PC-3 (cell line): ENCODE measurements at regions not wholly inside any gene's neighbourhood (a gene's known extent, or its start where the extent isn't known, plus 50 kb on each side); places are given as distances from the start of the nearest gene placed in this dataset.

Experiments
- ATAC-seq: fragments of 200-7000 bp; cut with Tn5 transposase; 2 replicates; pipeline ENCODE4 v1.9.1; 2020; ENCODE audit warnings: mild to moderate bottlenecking, moderate library complexity
- BruUV-seq: library from RNA; stranded (reverse); fragments of 400-500 nt; replicated peaks from 2 replicates; lab custom pipeline; 2021; lab: Mats Ljungman, UMichigan
- CTCF ChIA-PET: fragments of 300-600 bp; sonication (Branson Sonifier 250); formaldehyde crosslinking; loops from one replicate; lab custom pipeline; 2022; ENCODE audit warnings: antibody characterized with exemption; lab: Charles Lee
- POLR2A ChIA-PET: fragments of 300-600 bp; sonication (Branson Sonifier 250); formaldehyde crosslinking; loops from one replicate; lab custom pipeline; 2022; ENCODE audit warnings: antibody characterized with exemption; ENCODE audit not compliant: unreplicated experiment; lab: Charles Lee
- DNase-seq: peaks from one replicate; pipeline ENCODE4 v3.0.0-alpha.2; 2015
- H2AFZ ChIP-seq: fragments of 300-600 bp; sonication (generic); 2 replicates; pipeline ENCODE4 v1.6.0; 2016; ENCODE audit warnings: antibody characterized with exemption, low read length
- H3F3A ChIP-seq: fragments of 300-600 bp; sonication (generic); one replicate; pipeline ENCODE4 v1.6.0; 2017; ENCODE audit warnings: antibody characterized with exemption, low read length, control low read depth, mild to moderate bottlenecking; ENCODE audit not compliant: unreplicated experiment
- H3K27ac ChIP-seq: fragments of 300-600 bp; sonication (generic); 2 replicates; pipeline ENCODE4 v1.5.1; 2016; ENCODE audit warnings: mild to moderate bottlenecking, low read length
- H3K27me3 ChIP-seq: fragments of 300-600 bp; sonication (generic); 2 replicates; pipeline ENCODE4 v1.6.1; 2016; ENCODE audit warnings: low read length, mixed read lengths
- H3K36me3 ChIP-seq: fragments of 300-600 bp; sonication (generic); 2 replicates; pipeline ENCODE4 v1.6.1; 2016; ENCODE audit warnings: low read depth, mixed run types, low read length, mixed read lengths
- H3K4me1 ChIP-seq: fragments of 300-600 bp; sonication (generic); 2 replicates; pipeline ENCODE4 v1.5.1; 2016; ENCODE audit warnings: low read length; ENCODE audit not compliant: insufficient read depth
- H3K4me2 ChIP-seq: fragments of 300-600 bp; sonication (generic); 2 replicates; pipeline ENCODE4 v1.6.0; 2016; ENCODE audit warnings: low read length
- H3K4me3 ChIP-seq: fragments of 300-600 bp; sonication (generic); 2 replicates; pipeline ENCODE4 v1.5.1; 2016; ENCODE audit warnings: mild to moderate bottlenecking, low read length, mixed read lengths
- H3K79me2 ChIP-seq: fragments of 300-600 bp; sonication (generic); 2 replicates; pipeline ENCODE4 v1.6.1; 2017; ENCODE audit warnings: low read length, mixed read lengths
- H3K9ac ChIP-seq: fragments of 300-600 bp; sonication (generic); 2 replicates; pipeline ENCODE4 v1.6.0; 2016; ENCODE audit warnings: mild to moderate bottlenecking, low read length
- H3K9me2 ChIP-seq: fragments of 300-600 bp; sonication (generic); replicated peaks from 2 replicates; pipeline ENCODE4 v1.6.1; 2016; ENCODE audit warnings: mixed run types, low read length, mixed read lengths
- H3K9me3 ChIP-seq: fragments of 300-600 bp; sonication (generic); 2 replicates; pipeline ENCODE4 v1.6.1; 2016; ENCODE audit warnings: low read length, mixed read lengths
- H4K20me1 ChIP-seq: fragments of 300-600 bp; sonication (generic); 2 replicates; pipeline ENCODE4 v1.6.1; 2016; ENCODE audit warnings: low read length, mixed read lengths
- EZH2 ChIP-seq: fragments of 300-600 bp; sonication (generic); IDR thresholded peaks from one replicate; pipeline ENCODE4 v1.6.1; 2017; ENCODE audit warnings: antibody characterized with exemption, mild to moderate bottlenecking, low read length; ENCODE audit not compliant: unreplicated experiment
- EZH2phosphoT487 ChIP-seq: fragments of 300-600 bp; sonication (generic); IDR thresholded peaks from 2 replicates; pipeline ENCODE4 v1.6.1; 2018; ENCODE audit warnings: mild to moderate bottlenecking, antibody characterized with exemption, low read length, borderline replicate concordance
- intact Hi-C: fragments of 100-400 bp; cut with micrococcal nuclease; formaldehyde crosslinking; loops from 2 replicates; pipeline ENCODE4 v1.9.0; 2023
- TF ChIP-seq, protein P1 (sequence below): fragments of 300-600 bp; sonication (generic); conservative IDR thresholded peaks from 2 replicates; pipeline ENCODE4 v1.5.1; 2017; ENCODE audit warnings: antibody characterized with exemption, low read depth, mild to moderate bottlenecking, low read length

DNA sequence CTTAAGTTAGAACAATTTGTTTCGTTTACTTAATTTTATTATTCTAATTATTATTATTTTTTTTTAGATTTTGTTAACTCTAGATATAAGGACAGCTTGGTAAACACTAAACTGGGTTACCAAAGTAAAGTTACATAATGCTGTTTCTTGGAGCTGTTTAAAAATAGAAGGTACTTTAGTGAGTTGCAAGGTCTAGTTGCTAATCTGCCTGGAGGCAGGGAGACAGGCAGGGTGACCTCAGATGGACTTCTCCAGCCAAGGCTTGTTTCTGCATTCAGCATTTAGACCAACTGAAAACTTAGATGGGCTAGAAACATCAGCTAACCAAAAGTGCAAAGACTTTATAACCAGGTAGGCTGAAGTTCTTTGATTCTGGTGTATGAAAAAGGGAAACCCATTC, 336.4 kb upstream of the GRM7 start:
- Histone ChIP-seq H3K4me1 (no peaks in the 10 kb centered on the region), H3K27ac (no peak overlapping the region), H3K4me2 (no peak overlapping the region), H3K79me2 (no peaks in the 10 kb centered on the region), H3K9ac (no peak overlapping the region), H3K36me3 (no peaks in the 10 kb centered on the region), H3K27me3 (no peaks in the 10 kb centered on the region), H3K9me3 (peaks cover 25% of the 10 kb centered on the region; the same call in 1 of the 2 replicates), H4K20me1 (no peaks in the 10 kb centered on the region), H3K9me2 (no peaks in the 10 kb centered on the region), H3K4me3 (no peak overlapping the region), H3F3A (no peaks in the 10 kb centered on the region), H2AFZ (no peak overlapping the region)
- ATAC-seq (no peak), DNase-seq (no peak)
- no TSS peak for BruUV-seq
- no peak for TF ChIP-seq EZH2
- no peak for TF ChIP-seq EZH2phosphoT487
- TF ChIP-seq, protein P1, sequence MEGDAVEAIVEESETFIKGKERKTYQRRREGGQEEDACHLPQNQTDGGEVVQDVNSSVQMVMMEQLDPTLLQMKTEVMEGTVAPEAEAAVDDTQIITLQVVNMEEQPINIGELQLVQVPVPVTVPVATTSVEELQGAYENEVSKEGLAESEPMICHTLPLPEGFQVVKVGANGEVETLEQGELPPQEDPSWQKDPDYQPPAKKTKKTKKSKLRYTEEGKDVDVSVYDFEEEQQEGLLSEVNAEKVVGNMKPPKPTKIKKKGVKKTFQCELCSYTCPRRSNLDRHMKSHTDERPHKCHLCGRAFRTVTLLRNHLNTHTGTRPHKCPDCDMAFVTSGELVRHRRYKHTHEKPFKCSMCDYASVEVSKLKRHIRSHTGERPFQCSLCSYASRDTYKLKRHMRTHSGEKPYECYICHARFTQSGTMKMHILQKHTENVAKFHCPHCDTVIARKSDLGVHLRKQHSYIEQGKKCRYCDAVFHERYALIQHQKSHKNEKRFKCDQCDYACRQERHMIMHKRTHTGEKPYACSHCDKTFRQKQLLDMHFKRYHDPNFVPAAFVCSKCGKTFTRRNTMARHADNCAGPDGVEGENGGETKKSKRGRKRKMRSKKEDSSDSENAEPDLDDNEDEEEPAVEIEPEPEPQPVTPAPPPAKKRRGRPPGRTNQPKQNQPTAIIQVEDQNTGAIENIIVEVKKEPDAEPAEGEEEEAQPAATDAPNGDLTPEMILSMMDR, result no peak
- ChIA-PET POLR2A (no interaction called here), CTCF (no interaction called here)
- intact Hi-C loops, result no loop called here

DNA sequence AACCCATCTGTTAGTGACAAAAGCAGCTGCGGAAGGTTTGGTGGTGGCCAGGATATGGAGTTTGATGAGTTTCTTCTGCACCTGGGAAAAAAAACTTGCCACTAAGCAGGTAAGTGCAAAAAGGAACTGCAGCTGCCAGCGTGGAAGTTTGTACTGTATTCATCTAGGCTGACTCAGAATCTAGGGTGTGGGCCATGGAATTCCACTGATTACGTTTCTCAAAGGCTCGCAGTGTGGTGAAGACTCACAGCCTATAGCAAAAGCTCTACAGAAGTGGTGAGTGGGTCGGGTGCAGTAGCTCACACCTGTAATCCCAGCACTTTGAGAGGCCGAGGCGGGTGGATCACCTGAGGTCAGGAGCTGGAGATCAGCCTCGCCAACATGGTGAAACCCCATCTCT, 334.6 kb upstream of the GRM7 start:
- H3K79me2 ChIP-seq, result no peaks in the 10 kb centered on the region
- no peaks in the 10 kb centered on the region for H3K36me3 ChIP-seq
- no peak overlapping the region for H3K4me2 ChIP-seq
- no TSS peak for BruUV-seq
- H3K4me1 ChIP-seq, result no peaks in the 10 kb centered on the region
- TF ChIP-seq EZH2phosphoT487, result no peak
- no peak for TF ChIP-seq EZH2
- TF ChIP-seq, protein P1, result no peak
- H3K9me3 ChIP-seq, result peaks cover 18% of the 10 kb centered on the region; the same call in 1 of the 2 replicates
- H2AFZ ChIP-seq, result no peak overlapping the region
- H3K27me3 ChIP-seq, result no peaks in the 10 kb centered on the region
- no peak overlapping the region for H3K4me3 ChIP-seq
- no peak overlapping the region for H3K9ac ChIP-seq
- no peaks in the 10 kb centered on the region for H3K9me2 ChIP-seq
- H3F3A ChIP-seq, result no peaks in the 10 kb centered on the region
- no peaks in the 10 kb centered on the region for H4K20me1 ChIP-seq
- CTCF ChIA-PET, result no interaction called here
- no peak overlapping the region for H3K27ac ChIP-seq
- DNase-seq (peak; percentile 4), ATAC-seq (no peak)
- intact Hi-C loops, result no loop called here
- POLR2A ChIA-PET, result no interaction called here

DNA sequence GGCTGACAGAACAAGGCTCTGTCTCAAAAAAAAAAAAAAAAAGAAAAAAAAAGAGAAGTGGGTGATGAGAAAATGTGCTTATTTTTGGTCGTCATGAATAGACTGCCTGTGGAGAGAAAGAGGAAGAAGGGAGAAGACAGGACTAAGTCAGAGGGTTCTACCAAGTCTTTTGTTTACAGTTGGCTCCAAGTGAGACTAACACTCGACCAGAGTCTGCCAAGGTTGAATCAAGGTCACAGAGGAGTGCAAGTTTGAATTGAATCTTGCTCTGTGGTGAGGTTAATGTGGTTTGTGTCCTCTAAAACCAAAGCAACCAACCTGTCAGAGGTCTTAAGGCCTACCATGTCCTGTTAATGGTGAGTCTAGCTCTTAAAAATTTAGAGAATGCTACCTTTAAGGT, 334.1 kb upstream of the GRM7 start:
- no peaks in the 10 kb centered on the region for H3K9me2 ChIP-seq
- no peak overlapping the region for H3K27ac ChIP-seq
- no peak for DNase-seq
- no peak overlapping the region for H2AFZ ChIP-seq
- H3K4me3 ChIP-seq, result no peak overlapping the region
- ATAC-seq, result no peak
- no peaks in the 10 kb centered on the region for H3K4me1 ChIP-seq
- no peak overlapping the region for H3K9ac ChIP-seq
- H3K27me3 ChIP-seq, result no peaks in the 10 kb centered on the region
- H3K4me2 ChIP-seq, result no peak overlapping the region
- H3K36me3 ChIP-seq, result no peaks in the 10 kb centered on the region
- H3F3A ChIP-seq, result no peaks in the 10 kb centered on the region
- H4K20me1 ChIP-seq, result no peaks in the 10 kb centered on the region
- no peak for TF ChIP-seq EZH2
- TF ChIP-seq EZH2phosphoT487, result no peak
- TF ChIP-seq, protein P1, result no peak
- H3K9me3 ChIP-seq, result peaks cover 18% of the 10 kb centered on the region; the same call in 1 of the 2 replicates
- ChIA-PET POLR2A (no interaction called here), CTCF (no interaction called here)
- BruUV-seq, result no TSS peak
- intact Hi-C loops, result no loop called here
- no peaks in the 10 kb centered on the region for H3K79me2 ChIP-seq
